Liver (tissue), 8 donors: ENCODE measurements at regions not wholly inside any gene's neighbourhood (a gene's known extent, or its start where the extent isn't known, plus 50 kb on each side); places are given as distances from the start of the nearest gene placed in this dataset.

Experiments
- DNase-seq: peaks from one replicate; pipeline ENCODE4 v3.0.0-alpha.2; 2017; ENCODE audit warnings: low spot score
- H3K27ac ChIP-seq, 2 donors: one replicate each; pipeline ENCODE4 v1.7.0; 2013; ENCODE audit warnings: inconsistent platforms in 2 of 2, low read length in 2 of 2, control low read depth in 1 of 2, low read depth in 1 of 2, mild to moderate bottlenecking in 1 of 2
- H3K27me3 ChIP-seq, 4 donors: one replicate each; pipeline versions ENCODE4 v1.6.1 to v1.7.0; 2013; ENCODE audit warnings: low read length in 3 of 4, inconsistent platforms in 1 of 4, mild to moderate bottlenecking in 1 of 4, moderate library complexity in 1 of 4; ENCODE audit not compliant: control insufficient read depth in 4 of 4, insufficient read depth in 4 of 4
- H3K36me3 ChIP-seq, 4 donors: one replicate each; pipeline versions ENCODE4 v1.6.1 to v1.7.0; 2013; ENCODE audit warnings: low read length in 3 of 4, mild to moderate bottlenecking in 3 of 4, low read depth in 1 of 4, moderate library complexity in 1 of 4; ENCODE audit not compliant: control insufficient read depth in 4 of 4, insufficient read depth in 3 of 4
- H3K4me1 ChIP-seq, 4 donors: one replicate each; pipeline versions ENCODE4 v1.6.1 to v1.7.0; 2013; ENCODE audit warnings: low read length in 3 of 4, mild to moderate bottlenecking in 3 of 4, moderate library complexity in 1 of 4; ENCODE audit not compliant: control insufficient read depth in 4 of 4, insufficient read depth in 4 of 4
- H3K4me3 ChIP-seq, 3 donors: one replicate each; pipeline versions ENCODE4 v1.6.1 to v1.7.0; 2013; ENCODE audit warnings: low read length in 3 of 3, control low read depth in 1 of 3, low read depth in 1 of 3, mild to moderate bottlenecking in 1 of 3
- H3K9ac ChIP-seq, 2 donors: one replicate each; pipeline ENCODE4 v1.7.0; 2013; ENCODE audit warnings: low read length in 2 of 2, mild to moderate bottlenecking in 2 of 2, moderate library complexity in 2 of 2, control low read depth in 1 of 2, low read depth in 1 of 2
- H3K9me3 ChIP-seq, 4 donors: one replicate each; pipeline versions ENCODE4 v1.6.1 to v1.7.0; 2013; ENCODE audit warnings: low read length in 3 of 4; ENCODE audit not compliant: control insufficient read depth in 4 of 4
- ATF3 ChIP-seq: IDR thresholded peaks from 2 replicates; pipeline ENCODE4 v1.6.1; 2016; ENCODE audit warnings: antibody characterized with exemption
- EGR1 ChIP-seq, 2 donors: IDR thresholded peaks; 2 replicates each; pipeline ENCODE4 v1.6.1; 2016 to 2018; ENCODE audit warnings: antibody characterized with exemption in 2 of 2, low read depth in 2 of 2
- FOXA2 ChIP-seq: IDR thresholded peaks from 2 replicates; pipeline ENCODE4 v1.6.1; 2016; ENCODE audit warnings: antibody characterized with exemption
- GABPA ChIP-seq, 2 donors: IDR thresholded peaks in 1 of 2; conservative IDR thresholded peaks in 1 of 2; 2 replicates each; pipeline ENCODE4 v1.6.1; 2016; ENCODE audit warnings: antibody characterized with exemption in 2 of 2, mild to moderate bottlenecking in 1 of 2, moderate library complexity in 1 of 2
- HNF4A ChIP-seq, 2 donors: conservative IDR thresholded peaks; 2 replicates each; pipeline ENCODE4 v1.6.1; 2016; ENCODE audit warnings: antibody characterized with exemption in 2 of 2, mild to moderate bottlenecking in 2 of 2
- HNF4G ChIP-seq: IDR thresholded peaks from 2 replicates; pipeline ENCODE4 v1.6.1; 2016; ENCODE audit warnings: antibody characterized with exemption
- JUND ChIP-seq, 2 donors: IDR thresholded peaks; 2 replicates each; pipeline ENCODE4 v1.6.1; 2016; ENCODE audit warnings: antibody characterized with exemption in 2 of 2
- RAD21 ChIP-seq, 2 donors: IDR thresholded peaks; 2 replicates each; pipeline ENCODE4 v1.6.1; 2016; ENCODE audit warnings: antibody characterized with exemption in 2 of 2, mild to moderate bottlenecking in 2 of 2
- RXRA ChIP-seq, 2 donors: IDR thresholded peaks; 2 replicates each; pipeline ENCODE4 v1.6.1; 2017 to 2018; ENCODE audit warnings: antibody characterized with exemption in 2 of 2, mild to moderate bottlenecking in 1 of 2
- TAF1 ChIP-seq: conservative IDR thresholded peaks from 2 replicates; pipeline ENCODE4 v1.6.1; 2016; ENCODE audit warnings: antibody characterized with exemption, mild to moderate bottlenecking
- YY1 ChIP-seq: IDR thresholded peaks from 2 replicates; pipeline ENCODE4 v1.6.1; 2016; ENCODE audit warnings: antibody characterized with exemption, mild to moderate bottlenecking
- ZBTB33 ChIP-seq: IDR thresholded peaks from 2 replicates; pipeline ENCODE4 v1.6.1; 2016; ENCODE audit warnings: antibody characterized with exemption
- whole genome bisulfite sequencing: extraction: QIAGEN DNeasy Blood & Tissue Kit; methylation state at CpG from one replicate; pipeline ENCODE4 v1.1.7; 2013; 5-methylcytosine and 5-hydroxymethylcytosine counted together
- TF ChIP-seq, protein P1 (sequence below): fragments of 150-350 bp; IDR thresholded peaks from 2 replicates; pipeline ENCODE4 v1.5.1; 2017; ENCODE audit warnings: improper control_type of control experiment, low read depth, low read length; ENCODE audit not compliant: missing input control
- TF ChIP-seq, protein P2 (sequence below): IDR thresholded peaks from 2 replicates; pipeline ENCODE4 v1.6.1; 2016; ENCODE audit warnings: antibody characterized with exemption
- TF ChIP-seq, protein P3 (sequence below): IDR thresholded peaks from 2 replicates; pipeline ENCODE4 v1.6.1; 2016; ENCODE audit warnings: antibody characterized with exemption, mild to moderate bottlenecking
- donor health status: healthy.
- donor health status: healthy.
- donor health status: healthy.
- donor health status: healthy.
- donor health status: healthy.

DNA sequence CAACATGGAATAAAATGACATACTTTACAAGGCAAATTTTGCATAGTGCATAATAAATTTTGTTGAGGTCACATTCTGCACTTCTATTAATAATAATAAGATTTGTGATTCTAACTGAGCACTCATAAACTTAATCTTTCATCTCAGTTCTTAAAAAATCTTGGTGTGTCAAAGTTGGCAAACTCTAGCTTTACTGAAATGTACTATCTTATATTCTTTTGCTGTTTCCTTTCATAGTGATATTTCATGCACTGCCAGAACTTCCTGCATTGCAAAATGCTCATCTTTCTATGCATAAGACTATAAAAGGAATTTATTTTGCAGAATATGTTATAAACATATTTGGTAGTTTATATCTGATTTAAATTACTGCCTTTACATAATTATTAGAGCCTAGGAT, 797.6 kb downstream of the ADGRL2 start:
- Histone ChIP-seq H3K27ac (no peak overlapping the region), H3K9me3 (no peaks in the 10 kb centered on the region), H3K4me1 (no peaks in the 10 kb centered on the region), H3K36me3 (no peaks in the 10 kb centered on the region), H3K9ac (no peak overlapping the region), H3K4me3 (no peak overlapping the region), H3K27me3 (no peaks in the 10 kb centered on the region)
- TF ChIP-seq ZBTB33 = no peak
- TF ChIP-seq HNF4A (conservative IDR thresholded peaks at IDR 0.05) = no peak
- TF ChIP-seq, protein P1, sequence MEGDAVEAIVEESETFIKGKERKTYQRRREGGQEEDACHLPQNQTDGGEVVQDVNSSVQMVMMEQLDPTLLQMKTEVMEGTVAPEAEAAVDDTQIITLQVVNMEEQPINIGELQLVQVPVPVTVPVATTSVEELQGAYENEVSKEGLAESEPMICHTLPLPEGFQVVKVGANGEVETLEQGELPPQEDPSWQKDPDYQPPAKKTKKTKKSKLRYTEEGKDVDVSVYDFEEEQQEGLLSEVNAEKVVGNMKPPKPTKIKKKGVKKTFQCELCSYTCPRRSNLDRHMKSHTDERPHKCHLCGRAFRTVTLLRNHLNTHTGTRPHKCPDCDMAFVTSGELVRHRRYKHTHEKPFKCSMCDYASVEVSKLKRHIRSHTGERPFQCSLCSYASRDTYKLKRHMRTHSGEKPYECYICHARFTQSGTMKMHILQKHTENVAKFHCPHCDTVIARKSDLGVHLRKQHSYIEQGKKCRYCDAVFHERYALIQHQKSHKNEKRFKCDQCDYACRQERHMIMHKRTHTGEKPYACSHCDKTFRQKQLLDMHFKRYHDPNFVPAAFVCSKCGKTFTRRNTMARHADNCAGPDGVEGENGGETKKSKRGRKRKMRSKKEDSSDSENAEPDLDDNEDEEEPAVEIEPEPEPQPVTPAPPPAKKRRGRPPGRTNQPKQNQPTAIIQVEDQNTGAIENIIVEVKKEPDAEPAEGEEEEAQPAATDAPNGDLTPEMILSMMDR = no peak
- TF ChIP-seq, protein P2, sequence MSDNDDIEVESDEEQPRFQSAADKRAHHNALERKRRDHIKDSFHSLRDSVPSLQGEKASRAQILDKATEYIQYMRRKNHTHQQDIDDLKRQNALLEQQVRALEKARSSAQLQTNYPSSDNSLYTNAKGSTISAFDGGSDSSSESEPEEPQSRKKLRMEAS = no peak
- TF ChIP-seq RAD21 (IDR thresholded peaks at IDR 0.05) = no peak
- no peak for TF ChIP-seq HNF4G
- TF ChIP-seq RXRA (IDR thresholded peaks at IDR 0.05) = no peak
- TF ChIP-seq GABPA (IDR thresholded peaks at IDR 0.05 in 1 of 2, conservative IDR thresholded peaks at IDR 0.05 in 1 of 2) = no peak
- TF ChIP-seq, protein P3, sequence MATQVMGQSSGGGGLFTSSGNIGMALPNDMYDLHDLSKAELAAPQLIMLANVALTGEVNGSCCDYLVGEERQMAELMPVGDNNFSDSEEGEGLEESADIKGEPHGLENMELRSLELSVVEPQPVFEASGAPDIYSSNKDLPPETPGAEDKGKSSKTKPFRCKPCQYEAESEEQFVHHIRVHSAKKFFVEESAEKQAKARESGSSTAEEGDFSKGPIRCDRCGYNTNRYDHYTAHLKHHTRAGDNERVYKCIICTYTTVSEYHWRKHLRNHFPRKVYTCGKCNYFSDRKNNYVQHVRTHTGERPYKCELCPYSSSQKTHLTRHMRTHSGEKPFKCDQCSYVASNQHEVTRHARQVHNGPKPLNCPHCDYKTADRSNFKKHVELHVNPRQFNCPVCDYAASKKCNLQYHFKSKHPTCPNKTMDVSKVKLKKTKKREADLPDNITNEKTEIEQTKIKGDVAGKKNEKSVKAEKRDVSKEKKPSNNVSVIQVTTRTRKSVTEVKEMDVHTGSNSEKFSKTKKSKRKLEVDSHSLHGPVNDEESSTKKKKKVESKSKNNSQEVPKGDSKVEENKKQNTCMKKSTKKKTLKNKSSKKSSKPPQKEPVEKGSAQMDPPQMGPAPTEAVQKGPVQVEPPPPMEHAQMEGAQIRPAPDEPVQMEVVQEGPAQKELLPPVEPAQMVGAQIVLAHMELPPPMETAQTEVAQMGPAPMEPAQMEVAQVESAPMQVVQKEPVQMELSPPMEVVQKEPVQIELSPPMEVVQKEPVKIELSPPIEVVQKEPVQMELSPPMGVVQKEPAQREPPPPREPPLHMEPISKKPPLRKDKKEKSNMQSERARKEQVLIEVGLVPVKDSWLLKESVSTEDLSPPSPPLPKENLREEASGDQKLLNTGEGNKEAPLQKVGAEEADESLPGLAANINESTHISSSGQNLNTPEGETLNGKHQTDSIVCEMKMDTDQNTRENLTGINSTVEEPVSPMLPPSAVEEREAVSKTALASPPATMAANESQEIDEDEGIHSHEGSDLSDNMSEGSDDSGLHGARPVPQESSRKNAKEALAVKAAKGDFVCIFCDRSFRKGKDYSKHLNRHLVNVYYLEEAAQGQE = no peak
- TF ChIP-seq FOXA2 = no peak
- no peak for TF ChIP-seq EGR1 (IDR thresholded peaks at IDR 0.05; ENCODE audit: low read depth in 2 of 2)
- TF ChIP-seq JUND (IDR thresholded peaks at IDR 0.05) = no peak
- no peak for TF ChIP-seq TAF1
- no peak for TF ChIP-seq YY1
- TF ChIP-seq ATF3 = no peak
- no peak for DNase-seq

GRCh38 chr1:82597649-82598048, 796.9 kb downstream of the ADGRL2 start:
- TF ChIP-seq FOXA2 (no peak), ATF3 (no peak), TAF1 (no peak), HNF4G (no peak)
- TF ChIP-seq, protein P3 = no peak
- TF ChIP-seq, protein P1 = no peak
- TF ChIP-seq, protein P2 = no peak
- WGBS = 74% methylated on average over 3 of the region's 3 CpGs
- Histone ChIP-seq H3K4me1 (no peaks in the 10 kb centered on the region), H3K9me3 (no peaks in the 10 kb centered on the region), H3K27me3 (no peaks in the 10 kb centered on the region), H3K36me3 (no peaks in the 10 kb centered on the region), H3K27ac (no peak overlapping the region), H3K4me3 (no peak overlapping the region), H3K9ac (no peak overlapping the region)
- DNase-seq = no peak
